ENCODE measurements at regions not wholly inside any gene's neighbourhood (a gene's known extent, or its start where the extent isn't known, plus 50 kb on each side); places are given as distances from the start of the nearest gene placed in this dataset.
"Not testable (repeated sequence)": the region's sequence is repeated elsewhere in the genome, so short reads cannot be mapped to it uniquely, and the experiment has no call there.

GRCh38 chr7:68622500-68622899, 975.8 kb upstream of the AUTS2 start:
- Histone ChIP-seq H3K4me2 (ENCODE audit: low read depth, low read length, poor library complexity, severe bottlenecking) (no peak overlapping the region), H3K9ac (ENCODE audit: low read depth, low read length, poor library complexity, severe bottlenecking) (no peak overlapping the region), H3K79me2 (ENCODE audit: insufficient read depth, low read length) (no peaks in the 10 kb centered on the region), H2AFZ (ENCODE audit: low read length) (no peak overlapping the region), H3K9me3 (ENCODE audit: insufficient read depth, low read depth, low read length) (peaks cover 6% of the 10 kb centered on the region; the same call in 1 of the 2 replicates), H3K4me1 (ENCODE audit: insufficient read depth, low read length, poor library complexity, severe bottlenecking) (no peaks in the 10 kb centered on the region), H3K4me3 (ENCODE audit: low read length, poor library complexity, severe bottlenecking) (no peak overlapping the region), H4K20me1 (ENCODE audit: insufficient read depth, low read length, poor library complexity, severe bottlenecking) (no peaks in the 10 kb centered on the region), H3F3A (ENCODE audit: low read depth) (no peaks in the 10 kb centered on the region), H3K36me3 (ENCODE audit: insufficient read depth, low read length) (no peaks in the 10 kb centered on the region), H3K9me2 (replicated peaks; ENCODE audit: low read depth, low read length) (no peaks in the 10 kb centered on the region), H3K27me3 (ENCODE audit: insufficient read depth, low read length, poor library complexity, severe bottlenecking) (no peaks in the 10 kb centered on the region)
- TF ChIP-seq CTCF (conservative IDR thresholded peaks at IDR 0.05; ENCODE audit: low read length), result no peak
- TF ChIP-seq EZH2phosphoT487 (IDR thresholded peaks at IDR 0.05; ENCODE audit: borderline replicate concordance), result no peak

- Histone ChIP-seq H3K4me2 (ENCODE audit: low read depth, low read length, poor library complexity, severe bottlenecking) (no peak overlapping the region), H3K27me3 (ENCODE audit: insufficient read depth, low read length, poor library complexity, severe bottlenecking) (no peaks in the 10 kb centered on the region), H3K4me1 (ENCODE audit: insufficient read depth, low read length, poor library complexity, severe bottlenecking) (no peaks in the 10 kb centered on the region), H3F3A (ENCODE audit: low read depth) (no peaks in the 10 kb centered on the region), H3K9me2 (replicated peaks; ENCODE audit: low read depth, low read length) (no peaks in the 10 kb centered on the region), H3K9me3 (ENCODE audit: insufficient read depth, low read depth, low read length) (peaks cover 4% of the 10 kb centered on the region; the same call in 1 of the 2 replicates), H3K79me2 (ENCODE audit: insufficient read depth, low read length) (no peaks in the 10 kb centered on the region), H3K9ac (ENCODE audit: low read depth, low read length, poor library complexity, severe bottlenecking) (no peak overlapping the region), H2AFZ (ENCODE audit: low read length) (no peak overlapping the region), H3K36me3 (ENCODE audit: insufficient read depth, low read length) (no peaks in the 10 kb centered on the region), H4K20me1 (ENCODE audit: insufficient read depth, low read length, poor library complexity, severe bottlenecking) (no peaks in the 10 kb centered on the region), H3K4me3 (ENCODE audit: low read length, poor library complexity, severe bottlenecking) (no peak overlapping the region)
- TF ChIP-seq EZH2phosphoT487 (IDR thresholded peaks at IDR 0.05; ENCODE audit: borderline replicate concordance), result no peak
- no peak for TF ChIP-seq CTCF (conservative IDR thresholded peaks at IDR 0.05; ENCODE audit: low read length)
These were observed 975.2 kb upstream of the AUTS2 start for GRCh38 chr7:68623030-68623429.

- no peaks in the 10 kb centered on the region; the same call in 1 of the 2 replicates for H3K9me3 ChIP-seq (ENCODE audit: insufficient read depth, low read depth, low read length)
- H2AFZ ChIP-seq (ENCODE audit: low read length), result no peak overlapping the region
- H3K9ac ChIP-seq (ENCODE audit: low read depth, low read length, poor library complexity, severe bottlenecking), result no peak overlapping the region
- no peaks in the 10 kb centered on the region for H3K9me2 ChIP-seq (replicated peaks; ENCODE audit: low read depth, low read length)
- no peaks in the 10 kb centered on the region for H4K20me1 ChIP-seq (ENCODE audit: insufficient read depth, low read length, poor library complexity, severe bottlenecking)
- TF ChIP-seq CTCF (conservative IDR thresholded peaks at IDR 0.05; ENCODE audit: low read length), result no peak
- no peak for TF ChIP-seq EZH2phosphoT487 (IDR thresholded peaks at IDR 0.05; ENCODE audit: borderline replicate concordance)
- no peaks in the 10 kb centered on the region for H3K4me1 ChIP-seq (ENCODE audit: insufficient read depth, low read length, poor library complexity, severe bottlenecking)
- no peaks in the 10 kb centered on the region for H3K36me3 ChIP-seq (ENCODE audit: insufficient read depth, low read length)
- no peak overlapping the region for H3K4me2 ChIP-seq (ENCODE audit: low read depth, low read length, poor library complexity, severe bottlenecking)
- no peaks in the 10 kb centered on the region for H3K27me3 ChIP-seq (ENCODE audit: insufficient read depth, low read length, poor library complexity, severe bottlenecking)
- no peak overlapping the region for H3K4me3 ChIP-seq (ENCODE audit: low read length, poor library complexity, severe bottlenecking)
- no peaks in the 10 kb centered on the region for H3F3A ChIP-seq (ENCODE audit: low read depth)
- no peaks in the 10 kb centered on the region for H3K79me2 ChIP-seq (ENCODE audit: insufficient read depth, low read length)
These were observed 970.9 kb upstream of the AUTS2 start for GRCh38 chr7:68627247-68627864.

- H3K9me3 ChIP-seq (ENCODE audit: insufficient read depth, low read depth, low read length); H3K4me2 ChIP-seq (ENCODE audit: low read depth, low read length, poor library complexity, severe bottlenecking); H3K27me3 ChIP-seq (ENCODE audit: insufficient read depth, low read length, poor library complexity, severe bottlenecking); H3K4me3 ChIP-seq (ENCODE audit: low read length, poor library complexity, severe bottlenecking); H3K79me2 ChIP-seq (ENCODE audit: insufficient read depth, low read length); H2AFZ ChIP-seq (ENCODE audit: low read length); H4K20me1 ChIP-seq (ENCODE audit: insufficient read depth, low read length, poor library complexity, severe bottlenecking); H3K9me2 ChIP-seq (replicated peaks; ENCODE audit: low read depth, low read length); H3F3A ChIP-seq (ENCODE audit: low read depth); H3K4me1 ChIP-seq (ENCODE audit: insufficient read depth, low read length, poor library complexity, severe bottlenecking); H3K9ac ChIP-seq (ENCODE audit: low read depth, low read length, poor library complexity, severe bottlenecking); H3K36me3 ChIP-seq (ENCODE audit: insufficient read depth, low read length): not testable (repeated sequence)
These were observed 967.4 kb upstream of the AUTS2 start for GRCh38 chr7:68630914-68631313.
